GM20000 (cell line): ENCODE measurements at regions not wholly inside any gene's neighbourhood (a gene's known extent, or its start where the extent isn't known, plus 50 kb on each side); places are given as distances from the start of the nearest gene placed in this dataset.

ENCODE experiments used
- DNase-seq: peaks from one replicate; pipeline ENCODE4 v3.0.0; 2012; ENCODE audit warnings: low spot score
- TF ChIP-seq, protein P1 (sequence below): IDR thresholded peaks from 2 replicates; pipeline ENCODE4 v1.5.1; 2012; ENCODE audit warnings: mild to moderate bottlenecking, control low read depth; ENCODE audit errors: extremely low read depth, missing control alignments

DNA sequence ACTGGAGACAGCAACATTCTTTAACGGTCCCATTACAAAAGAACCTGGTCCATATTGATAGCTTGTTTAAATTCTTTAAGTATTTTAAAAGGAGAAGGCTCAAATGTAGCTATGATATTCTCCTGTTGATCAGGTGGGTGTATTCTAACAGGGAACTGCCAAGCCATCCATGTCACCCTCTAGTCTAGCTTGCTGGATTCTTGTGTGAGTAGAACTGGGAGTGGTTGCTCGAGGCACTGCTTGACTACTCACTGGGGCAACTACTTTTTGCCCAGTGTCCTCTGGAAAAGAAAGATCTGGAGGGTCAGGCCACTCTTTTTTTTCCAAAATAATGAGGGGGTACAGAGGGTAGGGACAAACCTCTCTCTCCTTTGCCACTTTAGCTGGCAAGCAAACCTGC lies 155.1 kb downstream of the ZNF518B start:
- no peak for DNase-seq
- TF ChIP-seq, protein P1, sequence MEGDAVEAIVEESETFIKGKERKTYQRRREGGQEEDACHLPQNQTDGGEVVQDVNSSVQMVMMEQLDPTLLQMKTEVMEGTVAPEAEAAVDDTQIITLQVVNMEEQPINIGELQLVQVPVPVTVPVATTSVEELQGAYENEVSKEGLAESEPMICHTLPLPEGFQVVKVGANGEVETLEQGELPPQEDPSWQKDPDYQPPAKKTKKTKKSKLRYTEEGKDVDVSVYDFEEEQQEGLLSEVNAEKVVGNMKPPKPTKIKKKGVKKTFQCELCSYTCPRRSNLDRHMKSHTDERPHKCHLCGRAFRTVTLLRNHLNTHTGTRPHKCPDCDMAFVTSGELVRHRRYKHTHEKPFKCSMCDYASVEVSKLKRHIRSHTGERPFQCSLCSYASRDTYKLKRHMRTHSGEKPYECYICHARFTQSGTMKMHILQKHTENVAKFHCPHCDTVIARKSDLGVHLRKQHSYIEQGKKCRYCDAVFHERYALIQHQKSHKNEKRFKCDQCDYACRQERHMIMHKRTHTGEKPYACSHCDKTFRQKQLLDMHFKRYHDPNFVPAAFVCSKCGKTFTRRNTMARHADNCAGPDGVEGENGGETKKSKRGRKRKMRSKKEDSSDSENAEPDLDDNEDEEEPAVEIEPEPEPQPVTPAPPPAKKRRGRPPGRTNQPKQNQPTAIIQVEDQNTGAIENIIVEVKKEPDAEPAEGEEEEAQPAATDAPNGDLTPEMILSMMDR, result no peak

DNA sequence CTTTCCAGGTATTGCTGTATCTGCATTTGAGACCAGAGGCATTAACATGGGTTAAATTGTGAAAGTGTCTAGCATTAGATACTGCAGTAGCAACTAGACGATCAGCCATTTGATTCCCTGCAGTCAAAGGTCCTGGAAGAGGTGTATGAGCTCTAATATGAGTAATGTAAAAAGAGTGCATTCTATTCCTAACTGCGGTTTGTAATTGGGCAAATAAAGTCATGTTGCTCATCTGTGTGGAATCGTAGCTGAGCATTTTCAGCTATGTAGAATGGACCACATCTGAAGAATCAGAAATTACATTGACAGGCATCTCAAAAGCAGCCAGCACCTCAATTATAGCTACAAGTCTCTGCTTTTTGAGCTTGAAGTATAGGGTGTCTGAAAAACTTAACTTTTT lies 157.6 kb downstream of the ZNF518B start:
- DNase-seq, result no peak
- TF ChIP-seq, protein P1, result no peak

DNA sequence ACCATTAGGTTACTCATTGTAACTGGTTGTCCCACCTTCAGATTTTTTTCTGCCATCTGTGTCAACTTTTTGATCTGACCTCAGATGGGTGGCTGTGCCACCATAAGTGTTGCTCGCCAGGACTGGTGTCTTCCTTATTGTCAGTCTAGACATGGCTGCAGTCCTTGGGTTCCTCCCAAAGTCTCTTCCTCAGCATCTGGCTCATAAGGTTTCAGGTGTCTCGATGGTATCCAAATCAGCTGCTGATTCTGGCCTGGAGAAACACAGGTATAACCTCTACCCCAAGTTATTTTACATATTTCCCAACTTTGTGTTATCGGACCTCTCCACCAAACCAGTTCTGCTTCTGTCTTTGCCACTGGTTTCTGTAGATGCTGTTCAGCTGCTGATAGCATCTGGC lies 158.5 kb downstream of the ZNF518B start:
- no peak for DNase-seq
- TF ChIP-seq, protein P1, result no peak

DNA sequence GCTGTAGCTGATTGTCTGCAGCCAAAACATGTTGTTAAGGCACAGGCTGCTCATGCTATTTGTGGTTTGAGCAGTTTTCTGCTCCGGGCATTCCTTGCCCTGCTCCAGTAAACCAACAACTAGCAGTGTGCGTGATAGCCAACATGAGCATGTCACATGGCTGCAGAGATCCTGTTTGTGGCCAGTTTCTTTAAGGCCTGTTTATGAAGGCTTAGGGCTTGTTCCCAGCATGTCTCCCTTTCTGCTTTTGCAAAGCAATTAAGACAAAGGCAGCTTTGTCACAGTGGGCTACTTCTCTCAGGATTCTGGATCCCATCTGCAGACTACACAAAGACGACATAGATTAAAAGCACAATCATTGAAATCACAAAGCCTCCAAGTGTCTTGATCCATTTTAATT lies 160.5 kb downstream of the ZNF518B start:
- DNase-seq, result no peak
- TF ChIP-seq, protein P1, result no peak

DNA sequence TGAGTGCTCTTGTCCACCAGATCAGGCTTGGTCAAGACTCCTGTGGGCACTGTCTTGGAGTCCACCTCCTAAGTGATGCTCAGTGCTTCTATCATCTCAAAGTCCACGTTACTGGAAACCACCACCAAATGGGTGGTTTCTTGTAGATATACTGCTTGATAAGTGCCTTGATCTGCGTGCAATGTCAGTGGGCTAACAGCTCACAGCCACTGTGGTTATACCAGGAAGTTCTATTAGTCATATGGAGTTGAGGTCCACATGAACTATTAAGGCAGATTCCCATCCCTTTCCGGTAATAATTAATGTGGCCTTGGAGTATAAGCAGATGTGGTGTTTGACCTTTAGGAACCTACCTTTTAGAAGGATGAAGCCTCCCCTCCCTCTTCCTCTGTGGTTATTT lies 161.9 kb downstream of the ZNF518B start:
- DNase-seq, result no peak
- TF ChIP-seq, protein P1, result no peak

DNA sequence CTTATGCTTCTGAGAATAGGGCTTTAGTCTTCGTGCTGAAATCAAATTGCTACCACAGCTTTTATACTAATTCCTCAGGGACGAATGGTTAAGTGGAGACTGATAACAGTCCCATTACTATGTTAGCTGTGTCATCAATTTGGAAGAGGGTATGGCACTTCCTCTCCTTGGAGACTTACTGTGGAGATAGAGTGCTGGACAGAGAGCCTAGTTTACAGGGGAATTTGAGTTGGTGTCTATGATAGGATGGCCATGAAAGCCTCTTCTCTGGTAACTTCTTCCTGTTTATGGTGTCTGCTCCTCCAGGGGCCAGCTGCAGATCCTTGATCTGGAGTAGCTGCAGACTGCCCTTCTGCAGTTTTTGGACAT lies 167.7 kb downstream of the ZNF518B start:
- TF ChIP-seq, protein P1, result no peak
- no peak for DNase-seq

DNA sequence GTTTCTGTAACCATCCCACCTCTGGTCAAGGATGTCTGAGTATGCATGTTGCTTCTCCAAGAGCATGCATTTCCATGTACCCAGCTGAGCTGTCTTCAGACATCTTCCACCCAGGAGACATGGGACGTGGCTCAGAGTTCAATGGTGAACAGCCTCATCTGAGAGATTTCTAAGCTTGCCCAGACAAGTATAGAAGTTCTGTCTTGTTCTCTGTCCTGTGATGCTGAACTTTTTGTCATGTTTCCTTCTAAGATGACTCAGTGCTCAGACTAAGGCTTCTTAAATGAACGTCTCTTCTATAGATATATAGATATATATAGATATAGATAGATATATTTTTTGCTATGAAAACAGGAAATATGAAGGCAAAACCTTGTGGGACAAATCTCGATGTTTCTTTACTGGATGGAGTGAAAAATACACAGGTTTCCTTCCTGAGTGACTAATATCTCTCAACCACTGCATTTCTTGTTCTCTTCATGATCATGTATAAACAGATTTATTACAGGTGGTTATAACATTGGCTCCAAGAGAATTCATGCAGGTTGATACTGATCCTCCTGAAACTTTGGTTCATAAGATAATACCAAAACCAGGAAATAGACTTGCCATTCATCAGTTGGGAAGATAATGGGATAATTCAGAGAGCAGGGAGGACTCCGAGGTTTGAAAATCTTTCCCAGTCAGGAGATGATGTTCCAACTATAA lies 168.2 kb downstream of the ZNF518B start:
- no peak for DNase-seq
- TF ChIP-seq, protein P1, result no peak
